Activated CD4-positive, alpha-beta T cell treated with anti-CD3 and anti-CD28 coated beads for 36 hours (primary cell): ENCODE measurements at regions not wholly inside any gene's neighbourhood (a gene's known extent, or its start where the extent isn't known, plus 50 kb on each side); places are given as distances from the start of the nearest gene placed in this dataset.

Experiments used
- ATAC-seq: fragments of 200-7000 bp; cut with Tn5 transposase; one replicate; pipeline ENCODE4 v1.10.0; 2021; ENCODE audit warnings: mild to moderate bottlenecking, moderate library complexity
- CTCF ChIA-PET: fragments of 350-600 bp; sonication (Branson Sonifier 250); formaldehyde crosslinking; loops from one replicate; lab custom pipeline; 2021; ENCODE audit warnings: antibody characterized with exemption; lab: Charles Lee
- POLR2A ChIA-PET: fragments of 350-600 bp; sonication (Branson Sonifier 250); formaldehyde crosslinking; loops from one replicate; lab custom pipeline; 2021; ENCODE audit warnings: antibody characterized with exemption, inconsistent platforms; lab: Charles Lee
- DNase-seq: peaks from one replicate; pipeline ENCODE4 v3.0.0-alpha.2; 2020
- H3K27ac Mint-ChIP-seq: one replicate; pipeline ENCODE4 v1.8.0; 2021; ENCODE audit warnings: mixed read lengths
- H3K27me3 Mint-ChIP-seq: one replicate; pipeline ENCODE4 v1.8.0; 2021; ENCODE audit warnings: mixed read lengths
- H3K36me3 Mint-ChIP-seq: one replicate; pipeline ENCODE4 v1.8.0; 2021; ENCODE audit warnings: low read depth, mixed read lengths
- H3K4me1 Mint-ChIP-seq: one replicate; pipeline ENCODE4 v1.8.0; 2021; ENCODE audit warnings: mixed read lengths
- H3K4me3 Mint-ChIP-seq: one replicate; pipeline ENCODE4 v1.8.0; 2021; ENCODE audit warnings: mild to moderate bottlenecking, moderate library complexity, mixed read lengths
- H3K9me3 Mint-ChIP-seq: one replicate; pipeline ENCODE4 v1.8.0; 2021; ENCODE audit warnings: low read depth, mixed read lengths
- intact Hi-C, 2 experiments: fragments of 100-400 bp; cut with DNase I in 1 of 2; cut with micrococcal nuclease in 1 of 2; formaldehyde crosslinking; loops; one replicate each; pipeline versions ENCODE4 v1.14.2 to v1.15.1; 2022 to 2024; cut with DNase I, micrococcal nuclease

GRCh38 chr2:200013906-200014305 lies 58.5 kb downstream of the MAIP1 start:
- Mint-ChIP-seq H3K4me3 (no peak overlapping the region), H3K27ac (no peak overlapping the region), H3K4me1 (no peaks in the 10 kb centered on the region), H3K36me3 (no peaks in the 10 kb centered on the region), H3K27me3 (peaks cover 10% of the 10 kb centered on the region), H3K9me3 (peaks cover 4% of the 10 kb centered on the region)
- no peak for DNase-seq
- intact Hi-C loops, result no loop called here
- ChIA-PET CTCF (interaction anchor here (1.3 kb wide), 1 partner anchor 21 kb away, joined by 3 read pairs; no protein-coding TSS in a partner anchor), POLR2A (no interaction called here)
- no peak for ATAC-seq

DNA sequence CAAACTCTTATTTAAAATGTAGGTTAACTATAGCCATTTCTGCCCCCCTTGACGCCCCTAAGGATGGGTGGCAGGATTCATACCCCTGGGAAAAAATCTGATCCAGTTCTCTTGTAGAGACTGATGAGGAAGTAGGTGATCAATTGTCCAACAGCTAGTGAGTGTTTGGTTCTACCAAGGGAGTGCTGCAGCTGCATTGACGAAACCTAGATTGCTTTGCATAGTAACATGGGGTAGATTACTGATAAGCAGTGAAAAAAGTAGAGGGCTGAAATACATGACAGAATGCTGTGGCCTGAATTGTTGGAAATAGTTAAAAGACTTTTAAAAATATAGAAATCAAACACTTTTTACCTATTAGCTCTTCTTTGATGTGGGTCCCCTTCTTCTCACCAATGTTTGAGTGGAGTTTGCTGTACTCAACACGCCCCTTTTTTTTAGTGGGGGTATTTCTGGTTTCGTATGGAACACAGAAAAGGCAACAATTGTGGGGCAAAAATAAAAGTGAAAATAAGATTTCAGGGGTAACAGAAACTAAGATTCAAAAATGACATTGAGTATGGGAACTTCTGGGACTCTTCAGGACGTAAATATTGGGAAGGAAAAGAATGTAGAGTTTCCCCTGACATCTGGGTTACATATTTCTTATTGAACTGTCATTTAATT lies 66.2 kb downstream of the MAIP1 start:
- peaks cover 21% of the 10 kb centered on the region for H3K27me3 Mint-ChIP-seq
- intact Hi-C loops, result no loop called here
- CTCF ChIA-PET, result interaction anchor here (0.6 kb wide), 1 partner anchor 88 kb away, joined by 3 read pairs; no protein-coding TSS in a partner anchor
- H3K36me3 Mint-ChIP-seq, result no peaks in the 10 kb centered on the region
- no peak for DNase-seq
- POLR2A ChIA-PET, result no interaction called here
- H3K9me3 Mint-ChIP-seq, result peaks cover 2% of the 10 kb centered on the region
- H3K4me3 Mint-ChIP-seq, result no peak overlapping the region
- ATAC-seq, result no peak
- H3K4me1 Mint-ChIP-seq, result no peaks in the 10 kb centered on the region
- no peak overlapping the region for H3K27ac Mint-ChIP-seq

DNA sequence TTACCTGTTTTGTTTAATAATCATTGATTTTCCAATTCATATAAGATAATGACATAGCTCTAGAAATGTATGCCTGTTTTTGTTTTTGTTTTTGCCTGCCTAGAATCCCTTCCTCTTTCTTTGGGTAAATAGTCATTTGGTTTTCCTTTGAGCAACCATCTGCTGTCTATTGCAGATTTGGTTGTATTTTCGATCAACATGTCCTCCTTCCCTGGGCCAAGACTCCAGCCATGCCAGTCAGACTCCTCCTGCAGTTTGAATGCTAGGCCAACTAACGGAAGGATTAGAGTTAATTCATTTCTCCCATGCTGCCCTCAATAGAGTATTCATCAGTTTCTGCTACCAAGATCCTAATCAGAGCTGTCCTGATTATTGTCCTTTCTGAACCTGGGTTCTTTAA lies 67.1 kb downstream of the MAIP1 start:
- intact Hi-C loops, result no loop called here
- Mint-ChIP-seq H3K9me3 (no peaks in the 10 kb centered on the region), H3K27ac (no peak overlapping the region), H3K4me1 (no peaks in the 10 kb centered on the region), H3K4me3 (no peak overlapping the region), H3K27me3 (peaks cover 21% of the 10 kb centered on the region), H3K36me3 (no peaks in the 10 kb centered on the region)
- ATAC-seq (no peak), DNase-seq (no peak)
- POLR2A ChIA-PET, result no interaction called here
- CTCF ChIA-PET, result interaction anchor here (0.6 kb wide), 1 partner anchor 28 kb away, joined by 3 read pairs; no protein-coding TSS in a partner anchor

- POLR2A ChIA-PET, result no interaction called here
- no peak for ATAC-seq
- intact Hi-C loops, result no loop called here
- H3K9me3 Mint-ChIP-seq, result no peaks in the 10 kb centered on the region
- no peak overlapping the region for H3K27ac Mint-ChIP-seq
- no peak overlapping the region for H3K4me3 Mint-ChIP-seq
- H3K27me3 Mint-ChIP-seq, result peaks cover 13% of the 10 kb centered on the region
- H3K36me3 Mint-ChIP-seq, result no peaks in the 10 kb centered on the region
- CTCF ChIA-PET, result no interaction called here
- H3K4me1 Mint-ChIP-seq, result no peaks in the 10 kb centered on the region
- DNase-seq, result no peak
Measured at GRCh38 chr2:200023570-200023969, 68.2 kb downstream of the MAIP1 start.

GRCh38 chr2:200025717-200026116 lies 70.3 kb downstream of the MAIP1 start:
- CTCF ChIA-PET, result interaction anchor here (0.6 to 1.4 kb wide), 3 partner anchors 10 to 53 kb away, joined by 3 to 4 read pairs (median 4); no protein-coding TSS in a partner anchor
- ATAC-seq (no peak), DNase-seq (no peak)
- peaks cover 6% of the 10 kb centered on the region for H3K27me3 Mint-ChIP-seq
- H3K27ac Mint-ChIP-seq, result no peak overlapping the region
- no peaks in the 10 kb centered on the region for H3K36me3 Mint-ChIP-seq
- intact Hi-C loops, result no loop called here
- no peak overlapping the region for H3K4me3 Mint-ChIP-seq
- no peaks in the 10 kb centered on the region for H3K4me1 Mint-ChIP-seq
- H3K9me3 Mint-ChIP-seq, result no peaks in the 10 kb centered on the region
- POLR2A ChIA-PET, result no interaction called here

GRCh38 chr2:200026332-200027230 lies 71.2 kb downstream of the MAIP1 start:
- Mint-ChIP-seq H3K4me1 (no peaks in the 10 kb centered on the region), H3K27ac (no peak overlapping the region), H3K9me3 (no peaks in the 10 kb centered on the region), H3K27me3 (peaks cover 6% of the 10 kb centered on the region), H3K36me3 (no peaks in the 10 kb centered on the region), H3K4me3 (no peak overlapping the region)
- CTCF ChIA-PET, result interaction anchor here (0.6 to 1.4 kb wide), 3 partner anchors 10 to 207 kb away, joined by 4 to 5 read pairs (median 5); no protein-coding TSS in a partner anchor
- ATAC-seq (no peak), DNase-seq (no peak)
- intact Hi-C loops, result no loop called here
- POLR2A ChIA-PET, result no interaction called here

DNA sequence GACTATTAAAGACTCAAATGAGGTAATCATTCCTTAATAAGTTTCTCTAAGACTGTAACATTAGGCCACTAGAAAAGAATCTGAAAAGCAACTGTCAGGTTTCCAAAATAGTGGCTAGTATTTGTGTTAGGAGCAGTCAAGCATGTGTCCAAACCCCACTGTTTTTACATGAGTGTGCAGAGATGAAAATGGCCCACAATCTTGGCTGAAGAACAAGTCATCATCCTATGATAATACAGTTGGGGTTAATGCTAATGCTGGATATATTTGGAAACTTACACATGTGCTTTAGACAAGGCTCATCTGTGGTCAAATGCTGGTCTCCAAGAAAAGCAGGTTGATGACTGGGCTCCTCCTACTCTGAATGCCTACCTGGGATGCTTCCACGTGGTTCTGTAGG lies 73.6 kb downstream of the MAIP1 start:
- Mint-ChIP-seq H3K9me3 (no peaks in the 10 kb centered on the region), H3K4me1 (no peaks in the 10 kb centered on the region), H3K27ac (no peak overlapping the region), H3K27me3 (no peaks in the 10 kb centered on the region), H3K4me3 (no peak overlapping the region), H3K36me3 (no peaks in the 10 kb centered on the region)
- ChIA-PET POLR2A (no interaction called here), CTCF (no interaction called here)
- intact Hi-C loops, result no loop called here
- ATAC-seq (no peak), DNase-seq (no peak)

GRCh38 chr2:200032895-200033294 lies 77.5 kb downstream of the MAIP1 start:
- ChIA-PET POLR2A (no interaction called here), CTCF (no interaction called here)
- no peak overlapping the region for H3K27ac Mint-ChIP-seq
- H3K4me3 Mint-ChIP-seq, result no peak overlapping the region
- H3K4me1 Mint-ChIP-seq, result no peaks in the 10 kb centered on the region
- no peaks in the 10 kb centered on the region for H3K36me3 Mint-ChIP-seq
- H3K27me3 Mint-ChIP-seq, result no peaks in the 10 kb centered on the region
- no peaks in the 10 kb centered on the region for H3K9me3 Mint-ChIP-seq
- intact Hi-C loops, result no loop called here
- ATAC-seq, result no peak
- no peak for DNase-seq

DNA sequence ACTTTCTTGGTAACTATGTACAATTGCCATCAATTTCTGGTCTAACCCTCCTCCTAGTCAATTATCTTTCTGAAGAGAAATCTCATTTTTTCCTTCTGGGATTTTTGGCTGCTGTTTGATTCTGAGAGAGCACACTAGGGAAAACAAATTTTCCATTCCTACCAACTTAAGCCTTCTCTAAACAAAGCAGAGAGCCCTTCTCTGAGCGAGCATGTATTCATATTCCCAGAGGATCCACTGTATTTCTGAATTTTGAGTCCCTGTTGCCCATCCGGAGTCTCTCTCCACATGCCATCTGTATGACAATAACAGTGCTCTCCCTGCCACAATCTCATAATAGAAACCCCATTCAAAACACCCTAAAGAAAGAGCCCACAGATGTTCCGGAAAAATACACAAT lies 78.5 kb downstream of the MAIP1 start:
- Mint-ChIP-seq H3K27ac (no peak overlapping the region), H3K36me3 (no peaks in the 10 kb centered on the region), H3K4me1 (no peaks in the 10 kb centered on the region), H3K9me3 (no peaks in the 10 kb centered on the region), H3K27me3 (no peaks in the 10 kb centered on the region), H3K4me3 (no peak overlapping the region)
- CTCF ChIA-PET, result no interaction called here
- POLR2A ChIA-PET, result no interaction called here
- DNase-seq (no peak), ATAC-seq (no peak)
- intact Hi-C loops, result no loop called here

DNA sequence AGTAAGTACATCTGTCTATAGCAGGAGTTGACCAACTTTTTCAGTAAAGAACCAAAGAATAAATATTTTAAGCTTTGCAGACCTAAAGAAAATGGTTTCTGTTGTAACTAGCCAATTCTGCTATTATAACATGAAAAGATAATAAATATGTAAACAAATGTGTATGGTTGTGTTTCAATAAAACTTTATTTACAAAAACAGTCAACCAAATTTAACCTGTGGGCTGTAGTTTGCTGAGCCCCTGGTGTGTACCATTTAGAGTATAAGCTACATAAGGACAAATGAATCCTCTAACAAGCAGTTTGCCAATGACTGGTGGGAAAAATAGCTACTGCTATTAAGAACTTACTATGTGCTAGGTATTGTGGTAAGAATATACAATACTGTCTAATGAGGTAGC lies 79.4 kb downstream of the MAIP1 start:
- H3K4me3 Mint-ChIP-seq, result no peak overlapping the region
- H3K9me3 Mint-ChIP-seq, result no peaks in the 10 kb centered on the region
- intact Hi-C loops, result no loop called here
- no peaks in the 10 kb centered on the region for H3K36me3 Mint-ChIP-seq
- DNase-seq (no peak), ATAC-seq (no peak)
- no peaks in the 10 kb centered on the region for H3K4me1 Mint-ChIP-seq
- no peak overlapping the region for H3K27ac Mint-ChIP-seq
- H3K27me3 Mint-ChIP-seq, result no peaks in the 10 kb centered on the region
- ChIA-PET POLR2A (no interaction called here), CTCF (interaction anchor here (0.7 to 2.1 kb wide), 3 partner anchors 10 to 264 kb away, joined by 3 to 4 read pairs (median 3); no protein-coding TSS in a partner anchor)

DNA sequence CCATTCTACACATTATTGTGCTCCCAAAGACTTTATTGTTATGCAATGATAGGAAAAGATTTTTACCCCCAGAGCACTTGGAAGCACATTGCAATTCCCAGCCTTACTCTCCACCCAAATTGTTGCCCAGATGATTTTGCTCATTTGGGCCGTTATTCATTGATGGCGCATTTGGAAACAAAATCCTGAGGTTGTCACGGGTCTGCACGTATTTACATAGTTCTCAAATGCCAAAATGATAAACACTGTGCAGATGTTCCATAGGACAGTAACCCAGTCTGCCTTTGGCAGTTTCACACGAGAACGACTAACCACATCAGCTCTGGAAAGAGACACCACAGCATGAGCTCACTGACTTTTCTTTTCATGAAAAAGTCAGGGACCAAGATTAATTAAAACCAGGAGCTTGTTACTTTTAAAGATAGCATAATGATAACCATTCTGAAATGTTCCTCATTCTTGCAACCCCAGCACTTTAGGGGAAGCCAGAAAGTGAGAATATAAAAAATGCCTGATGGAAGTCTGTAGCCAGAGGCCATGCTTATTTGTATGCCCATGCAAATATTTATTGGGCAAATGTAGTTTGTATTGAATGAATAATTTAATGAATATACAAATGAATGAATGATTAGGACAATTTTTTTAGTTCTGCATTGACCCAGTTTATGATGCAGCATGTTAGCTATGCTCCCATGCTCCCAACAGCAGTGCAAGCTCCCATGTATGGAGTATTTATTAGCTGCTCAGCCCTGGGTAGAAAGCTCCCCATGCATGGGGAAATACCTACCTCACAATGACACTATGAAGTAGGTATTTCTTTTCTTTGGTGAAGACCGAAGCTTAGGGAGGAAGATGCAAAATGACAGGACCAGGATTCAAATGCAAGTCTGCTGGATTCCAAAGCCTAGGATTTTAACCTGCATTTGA lies 84.6 kb downstream of the MAIP1 start:
- Mint-ChIP-seq H3K27ac (no peak overlapping the region), H3K27me3 (peaks cover 4% of the 10 kb centered on the region), H3K4me3 (no peak overlapping the region), H3K9me3 (peaks cover 4% of the 10 kb centered on the region), H3K36me3 (no peaks in the 10 kb centered on the region), H3K4me1 (no peaks in the 10 kb centered on the region)
- ChIA-PET POLR2A (no interaction called here), CTCF (interaction anchor here (1.8 kb wide), 1 partner anchor 11 kb away, joined by 5 read pairs; no protein-coding TSS in a partner anchor)
- intact Hi-C loops, result no loop called here
- ATAC-seq (no peak), DNase-seq (no peak)
